ENCODE measurements at regions not wholly inside any gene's neighbourhood (a gene's known extent, or its start where the extent isn't known, plus 50 kb on each side); places are given as distances from the start of the nearest gene placed in this dataset.

DNA sequence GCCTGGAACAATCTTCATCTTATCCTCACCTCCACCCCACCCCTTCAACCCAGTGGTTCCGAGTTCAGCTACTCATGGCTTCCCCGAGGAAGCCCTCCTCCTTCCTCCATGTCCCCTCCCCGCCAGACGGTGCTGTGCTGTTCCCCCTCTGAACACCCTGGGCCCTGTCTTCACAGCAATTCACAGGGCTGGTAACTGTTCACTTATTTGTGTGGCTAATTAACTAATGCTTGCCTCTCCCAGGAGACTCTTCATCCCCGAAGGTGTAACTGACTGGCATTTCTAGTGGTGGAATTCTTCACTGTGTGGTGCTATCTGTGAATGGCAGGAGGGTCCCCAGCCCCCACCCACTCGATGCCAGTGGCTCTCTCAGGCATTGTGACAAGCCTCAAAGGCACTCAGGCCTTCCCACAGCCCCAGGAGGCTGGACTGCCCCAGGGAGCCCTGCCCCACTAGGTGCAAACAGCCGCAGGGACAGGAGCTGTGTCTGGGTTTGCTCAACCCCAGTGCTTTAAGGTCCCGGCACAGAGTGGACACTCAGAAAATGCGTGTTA lies 133.7 kb upstream of the ID2 start:
- DNase-seq (ENCODE audit: extremely low spot score, unreplicated experiment) = no peak
- H3K4me3 Mint-ChIP-seq (ENCODE audit: unreplicated experiment) = no peak overlapping the region
- no peaks in the 10 kb centered on the region for H3K27me3 Mint-ChIP-seq (ENCODE audit: unreplicated experiment)
- H3K27ac Mint-ChIP-seq (ENCODE audit: unreplicated experiment) = no peak overlapping the region
- peaks cover 10% of the 10 kb centered on the region for H3K4me1 Mint-ChIP-seq (ENCODE audit: unreplicated experiment)
- TF ChIP-seq, protein P1, sequence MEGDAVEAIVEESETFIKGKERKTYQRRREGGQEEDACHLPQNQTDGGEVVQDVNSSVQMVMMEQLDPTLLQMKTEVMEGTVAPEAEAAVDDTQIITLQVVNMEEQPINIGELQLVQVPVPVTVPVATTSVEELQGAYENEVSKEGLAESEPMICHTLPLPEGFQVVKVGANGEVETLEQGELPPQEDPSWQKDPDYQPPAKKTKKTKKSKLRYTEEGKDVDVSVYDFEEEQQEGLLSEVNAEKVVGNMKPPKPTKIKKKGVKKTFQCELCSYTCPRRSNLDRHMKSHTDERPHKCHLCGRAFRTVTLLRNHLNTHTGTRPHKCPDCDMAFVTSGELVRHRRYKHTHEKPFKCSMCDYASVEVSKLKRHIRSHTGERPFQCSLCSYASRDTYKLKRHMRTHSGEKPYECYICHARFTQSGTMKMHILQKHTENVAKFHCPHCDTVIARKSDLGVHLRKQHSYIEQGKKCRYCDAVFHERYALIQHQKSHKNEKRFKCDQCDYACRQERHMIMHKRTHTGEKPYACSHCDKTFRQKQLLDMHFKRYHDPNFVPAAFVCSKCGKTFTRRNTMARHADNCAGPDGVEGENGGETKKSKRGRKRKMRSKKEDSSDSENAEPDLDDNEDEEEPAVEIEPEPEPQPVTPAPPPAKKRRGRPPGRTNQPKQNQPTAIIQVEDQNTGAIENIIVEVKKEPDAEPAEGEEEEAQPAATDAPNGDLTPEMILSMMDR (IDR thresholded peaks at IDR 0.05) = no peak
- no peaks in the 10 kb centered on the region for H3K36me3 Mint-ChIP-seq (ENCODE audit: unreplicated experiment)
- H3K9me3 Mint-ChIP-seq (ENCODE audit: unreplicated experiment) = no peaks in the 10 kb centered on the region

- TF ChIP-seq, protein P1 (IDR thresholded peaks at IDR 0.05) = no peak
- Mint-ChIP-seq H3K36me3 (ENCODE audit: unreplicated experiment) (no peaks in the 10 kb centered on the region), H3K4me3 (ENCODE audit: unreplicated experiment) (no peak overlapping the region), H3K27me3 (ENCODE audit: unreplicated experiment) (no peaks in the 10 kb centered on the region), H3K4me1 (ENCODE audit: unreplicated experiment) (peaks cover 5% of the 10 kb centered on the region), H3K9me3 (ENCODE audit: unreplicated experiment) (no peaks in the 10 kb centered on the region), H3K27ac (ENCODE audit: unreplicated experiment) (no peak overlapping the region)
- no peak for DNase-seq (ENCODE audit: extremely low spot score, unreplicated experiment)
Observed at GRCh38 chr2:8548619-8549150, 133.2 kb upstream of the ID2 start.

DNA sequence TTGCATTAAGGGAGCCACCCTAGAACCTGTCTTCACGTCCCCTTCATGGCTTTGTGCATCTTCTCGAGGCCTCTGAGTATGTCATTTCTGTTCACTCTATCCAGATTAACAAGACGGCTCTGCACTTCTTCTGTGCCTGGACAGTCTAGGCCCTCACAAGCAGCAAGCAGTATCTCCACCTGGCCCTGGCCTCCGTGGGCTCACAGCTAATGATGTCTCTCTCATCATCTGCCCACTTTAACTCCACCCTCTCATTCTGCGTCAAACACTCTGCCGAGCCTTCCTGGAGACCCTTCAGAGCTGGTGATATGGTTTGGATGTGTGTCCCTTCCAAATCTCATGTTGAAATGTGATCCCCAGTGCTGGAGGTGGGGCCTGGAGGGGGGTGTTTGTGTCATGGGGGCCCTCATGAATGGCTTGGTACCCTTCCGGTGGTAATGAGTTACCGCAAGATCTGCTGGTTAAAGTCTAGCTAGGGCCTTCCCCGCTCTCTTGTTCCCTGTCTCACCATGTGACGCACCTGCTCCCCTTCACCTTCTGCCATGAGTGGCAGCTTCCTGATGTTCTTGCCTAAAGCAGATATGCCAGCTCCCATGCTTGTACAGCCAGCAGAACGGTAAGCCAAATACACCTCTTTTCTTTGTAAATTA lies 132.5 kb upstream of the ID2 start:
- Mint-ChIP-seq H3K9me3 (ENCODE audit: unreplicated experiment) (no peaks in the 10 kb centered on the region), H3K27me3 (ENCODE audit: unreplicated experiment) (no peaks in the 10 kb centered on the region), H3K4me3 (ENCODE audit: unreplicated experiment) (no peak overlapping the region), H3K4me1 (ENCODE audit: unreplicated experiment) (peaks cover under 1% of the 10 kb centered on the region), H3K36me3 (ENCODE audit: unreplicated experiment) (no peaks in the 10 kb centered on the region), H3K27ac (ENCODE audit: unreplicated experiment) (no peak overlapping the region)
- DNase-seq (ENCODE audit: extremely low spot score, unreplicated experiment) = no peak
- TF ChIP-seq, protein P1 (IDR thresholded peaks at IDR 0.05) = no peak

- Mint-ChIP-seq H3K36me3 (ENCODE audit: unreplicated experiment) (no peaks in the 10 kb centered on the region), H3K27me3 (ENCODE audit: unreplicated experiment) (no peaks in the 10 kb centered on the region), H3K4me1 (ENCODE audit: unreplicated experiment) (no peaks in the 10 kb centered on the region), H3K9me3 (ENCODE audit: unreplicated experiment) (no peaks in the 10 kb centered on the region), H3K4me3 (ENCODE audit: unreplicated experiment) (no peak overlapping the region), H3K27ac (ENCODE audit: unreplicated experiment) (no peak overlapping the region)
- TF ChIP-seq, protein P1 (IDR thresholded peaks at IDR 0.05) = no peak
- no peak for DNase-seq (ENCODE audit: extremely low spot score, unreplicated experiment)
Observed at GRCh38 chr2:8549942-8550341, 131.9 kb upstream of the ID2 start.

DNA sequence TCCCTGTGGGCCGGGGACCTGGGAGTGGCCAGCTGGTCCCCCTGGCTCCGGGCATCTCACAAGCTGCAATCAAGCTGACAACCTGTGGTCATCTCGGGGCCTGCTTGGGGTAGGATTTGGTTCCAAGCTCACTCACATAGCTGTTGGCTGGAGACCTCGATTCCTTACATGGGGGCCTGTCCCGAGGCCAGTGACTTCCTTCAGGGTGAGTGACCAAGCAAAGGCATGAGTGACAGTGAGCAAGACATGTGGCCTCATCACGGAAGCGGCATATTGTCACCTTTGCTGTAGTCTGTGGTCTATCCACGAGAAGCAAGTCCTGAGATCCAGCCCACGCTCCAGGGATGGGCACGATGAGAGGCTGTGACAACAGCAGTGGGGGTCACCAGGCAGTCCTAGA lies 131.4 kb upstream of the ID2 start:
- Mint-ChIP-seq H3K36me3 (ENCODE audit: unreplicated experiment) (no peaks in the 10 kb centered on the region), H3K27me3 (ENCODE audit: unreplicated experiment) (no peaks in the 10 kb centered on the region), H3K9me3 (ENCODE audit: unreplicated experiment) (no peaks in the 10 kb centered on the region), H3K4me1 (ENCODE audit: unreplicated experiment) (no peaks in the 10 kb centered on the region), H3K27ac (ENCODE audit: unreplicated experiment) (no peak overlapping the region), H3K4me3 (ENCODE audit: unreplicated experiment) (no peak overlapping the region)
- TF ChIP-seq, protein P1 (IDR thresholded peaks at IDR 0.05) = no peak
- no peak for DNase-seq (ENCODE audit: extremely low spot score, unreplicated experiment)
